Fibroblast of peridontal ligament (primary cell): ENCODE measurements at regions not wholly inside any gene's neighbourhood (a gene's known extent, or its start where the extent isn't known, plus 50 kb on each side); places are given as distances from the start of the nearest gene placed in this dataset.

Experiments used
- DNase-seq: peaks from one replicate; pipeline ENCODE4 v3.0.0-alpha.2; 2010; ENCODE audit errors: extremely low read depth

DNA sequence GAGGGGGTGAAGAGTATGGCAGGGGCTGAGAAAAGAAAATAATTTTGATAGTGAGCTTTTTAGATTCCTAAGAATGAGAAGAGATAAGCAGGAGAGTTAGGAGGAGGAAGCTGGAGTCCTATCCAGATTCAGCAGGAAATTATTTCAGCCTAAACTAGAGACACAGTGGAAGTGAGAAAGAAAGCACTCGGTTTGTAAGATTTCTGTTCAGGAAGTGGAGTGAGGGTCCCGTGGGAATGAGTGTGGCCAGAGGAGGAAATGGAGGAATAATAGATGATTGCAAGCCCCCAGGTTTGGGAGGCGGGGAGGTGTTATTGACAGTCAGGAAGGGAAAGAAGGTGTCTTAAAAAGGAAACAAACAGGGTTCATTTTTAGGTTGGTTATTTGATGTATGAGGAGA lies 84.8 kb upstream of the NRP1 start:
- no peak for DNase-seq

DNA sequence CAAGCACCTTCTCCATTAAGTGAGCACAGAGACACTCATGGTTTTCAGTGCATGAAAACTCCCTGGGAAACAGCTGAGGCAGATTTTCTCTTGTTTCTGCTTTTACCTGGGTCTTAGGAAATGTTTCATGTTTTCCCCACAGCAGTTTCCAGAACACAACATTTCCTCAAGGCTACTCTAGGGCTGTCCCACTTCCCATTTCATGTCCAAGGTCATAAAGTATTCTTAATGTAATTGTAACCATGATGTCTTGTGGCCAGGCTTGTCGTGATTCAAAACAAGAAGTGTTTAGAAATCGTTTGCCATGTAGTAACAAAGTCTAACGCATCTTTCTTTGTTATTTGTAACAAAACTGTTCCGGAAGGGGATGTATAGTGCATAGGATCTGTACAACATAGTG lies 83.8 kb upstream of the NRP1 start:
- no peak for DNase-seq

DNA sequence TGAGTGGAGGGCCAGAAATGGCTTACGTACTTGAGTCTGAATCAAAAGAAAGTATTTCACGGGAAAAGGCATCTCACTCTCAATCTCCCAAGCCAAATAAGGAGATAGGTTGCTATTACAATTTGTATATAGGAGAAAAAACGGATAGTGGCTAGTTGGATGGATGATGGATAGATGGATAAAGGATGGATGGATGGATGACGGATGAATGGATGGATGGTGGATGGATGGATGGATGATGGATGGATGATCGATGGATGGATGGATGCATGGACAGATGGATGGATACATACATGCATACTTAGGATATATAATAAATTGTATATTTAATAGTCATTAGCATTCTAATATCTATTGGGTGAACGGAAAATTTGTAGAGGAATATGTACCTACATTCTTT lies 82.2 kb upstream of the NRP1 start:
- no peak for DNase-seq

DNA sequence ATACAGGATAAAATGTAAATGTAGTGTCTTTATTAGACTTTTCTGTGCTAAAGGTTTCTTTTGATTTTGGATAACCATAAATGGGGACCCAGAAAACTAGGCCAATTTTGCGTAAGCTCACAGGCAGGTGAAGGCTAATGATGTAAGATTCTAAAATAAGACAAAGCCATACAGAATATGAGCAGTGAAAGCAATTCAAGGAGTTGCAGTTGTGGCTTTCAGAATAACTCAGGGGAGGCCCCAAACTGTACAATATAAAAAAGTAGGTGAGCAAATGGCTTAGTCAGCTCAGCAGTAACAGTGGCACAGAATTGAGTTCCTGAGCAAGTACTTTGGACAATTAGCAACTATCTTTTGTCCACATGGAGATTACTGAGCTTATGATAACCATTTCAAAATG lies 81.7 kb upstream of the NRP1 start:
- no peak for DNase-seq

DNA sequence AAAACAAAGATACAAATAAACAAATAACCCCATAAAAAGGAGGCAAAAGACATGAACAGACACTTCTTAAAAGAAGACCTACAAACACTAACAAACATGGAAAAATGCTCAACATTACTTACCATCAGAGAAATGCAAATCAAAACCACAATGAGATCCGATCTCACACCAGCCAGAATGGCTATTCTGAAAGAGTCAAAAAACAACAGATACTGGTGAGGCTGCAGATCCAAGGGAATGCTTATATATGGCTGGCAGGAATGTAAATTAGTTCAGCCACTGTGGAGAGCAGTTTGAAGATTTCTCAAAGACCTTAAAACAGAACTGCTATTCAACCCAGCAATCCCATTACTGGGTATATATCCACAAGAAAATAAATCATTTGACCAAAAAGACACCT lies 80.4 kb upstream of the NRP1 start:
- DNase-seq, result peak; percentile 61

DNA sequence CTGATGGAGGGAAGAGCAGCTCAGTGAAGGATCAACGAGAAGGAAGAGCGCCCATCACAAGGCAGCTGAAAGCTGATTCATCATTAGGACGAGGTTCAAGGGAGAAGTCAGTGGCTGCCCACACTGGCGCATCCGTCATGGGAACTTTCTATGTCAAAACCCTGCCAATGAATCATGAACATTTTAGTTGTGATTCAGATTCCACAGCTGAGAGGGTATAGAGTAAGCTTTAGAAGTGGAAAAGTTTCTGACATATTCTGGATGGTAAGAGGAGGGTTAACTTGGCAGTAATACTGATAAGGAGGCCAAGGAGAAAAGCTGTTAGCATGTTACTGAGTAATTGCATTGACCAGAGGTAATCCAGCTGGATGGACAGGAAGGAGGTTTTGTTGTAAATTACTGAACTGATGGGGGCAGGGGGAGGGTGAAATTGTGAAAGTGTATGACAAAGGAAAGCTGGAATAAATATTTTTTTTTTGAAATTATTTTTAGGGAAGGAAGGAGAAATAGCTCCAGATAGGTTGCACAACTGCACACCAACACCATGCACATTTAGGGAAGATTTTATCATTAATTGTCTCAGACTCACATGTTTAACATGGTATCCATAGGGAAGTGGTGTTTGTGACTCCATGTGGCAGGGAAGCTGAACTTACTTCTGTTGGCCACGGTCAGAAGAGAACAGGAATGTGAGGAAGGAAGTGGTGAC lies 78.3 kb upstream of the NRP1 start:
- DNase-seq, result peak; percentile 98

DNA sequence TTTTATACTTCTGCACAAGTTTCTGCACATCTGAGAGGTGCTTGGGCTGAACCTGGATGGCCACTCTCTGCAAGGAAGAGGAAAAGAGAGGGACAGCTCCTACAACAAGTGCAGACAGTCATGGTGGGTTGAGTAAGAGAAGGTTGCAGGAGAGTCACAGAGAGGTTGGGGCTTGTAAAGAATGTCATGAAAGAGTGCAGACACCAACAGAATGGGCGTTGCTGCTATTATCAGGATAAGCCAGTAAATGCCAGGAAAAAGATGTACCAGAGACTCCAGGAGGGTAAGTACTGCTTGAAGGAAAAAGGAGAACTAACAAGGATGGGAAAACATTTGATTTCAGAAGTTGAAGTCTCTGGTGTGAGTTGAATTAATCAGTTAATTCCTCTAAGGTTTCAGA lies 77.8 kb upstream of the NRP1 start:
- no peak for DNase-seq

DNA sequence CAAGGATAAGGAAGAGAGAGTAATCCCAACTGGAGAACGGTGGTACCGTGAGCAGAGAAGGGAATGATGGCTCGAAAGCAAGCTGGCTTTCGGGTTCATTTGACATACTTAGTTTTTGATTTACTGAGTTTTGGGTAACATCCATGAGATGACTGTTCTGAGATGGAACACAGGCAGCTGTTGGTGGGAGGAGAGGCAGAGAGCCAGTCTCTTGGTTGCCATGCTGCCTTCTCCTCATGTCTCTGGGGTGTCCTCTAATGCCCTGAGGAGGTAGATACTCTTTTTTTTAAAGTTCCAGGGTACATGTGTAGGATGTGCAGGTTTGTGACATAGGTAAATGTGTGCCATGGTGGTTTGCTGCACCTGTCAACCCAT lies 76.4 kb upstream of the NRP1 start:
- no peak for DNase-seq

DNA sequence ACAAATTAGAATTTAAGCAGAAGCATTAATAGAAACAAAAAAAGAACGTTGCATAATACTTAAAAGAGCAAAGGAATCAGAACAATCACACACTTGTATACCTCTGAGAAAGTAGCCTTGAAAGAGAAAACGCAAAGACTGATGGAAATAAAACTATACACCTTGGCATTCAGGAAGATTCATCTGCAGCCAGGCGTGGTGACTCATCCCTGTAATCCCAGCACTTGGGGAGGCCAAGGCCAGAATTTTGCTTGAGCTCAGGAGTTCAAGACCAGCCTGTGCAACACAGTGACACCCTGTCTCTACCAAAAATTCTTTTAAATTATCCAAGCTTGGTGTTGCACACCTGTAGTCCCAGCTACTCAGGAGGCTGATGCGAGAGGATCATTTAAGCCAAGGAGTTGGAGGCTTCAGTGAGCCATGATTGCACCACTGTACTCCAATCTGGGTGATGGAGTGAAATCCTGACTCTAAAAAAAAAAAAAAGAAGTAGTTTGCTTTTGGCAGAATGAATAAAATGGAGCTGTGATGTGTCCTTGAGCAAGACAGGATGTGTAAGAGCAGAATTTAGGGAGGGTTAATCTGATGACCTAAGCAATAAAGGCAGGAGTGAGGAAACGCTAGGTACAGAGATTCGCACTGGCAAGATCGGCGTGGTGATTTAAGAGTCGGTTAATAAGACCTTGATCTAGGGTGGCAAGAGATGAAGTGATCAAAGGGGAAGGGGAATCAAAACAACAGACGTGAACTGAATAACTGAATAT lies 75.8 kb upstream of the NRP1 start:
- no peak for DNase-seq

DNA sequence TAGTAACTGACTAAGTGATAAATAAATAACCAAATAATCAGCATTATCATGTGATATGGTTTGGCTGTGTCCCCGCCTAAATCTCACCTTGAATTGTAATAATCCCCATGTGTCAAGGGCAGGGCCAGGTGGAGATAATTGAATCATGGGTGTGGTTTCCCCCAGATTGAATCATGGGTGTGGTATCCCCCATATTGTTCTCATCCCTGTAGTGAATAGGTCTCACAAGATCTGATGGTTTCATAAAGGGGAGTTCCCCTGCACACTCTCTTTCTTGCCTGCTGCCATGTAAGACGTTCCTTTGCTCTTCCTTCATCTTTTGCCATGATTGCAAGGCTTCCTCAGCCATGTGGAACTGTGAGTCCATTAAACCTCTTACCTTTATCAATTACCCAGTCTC lies 72.1 kb upstream of the NRP1 start:
- no peak for DNase-seq

DNA sequence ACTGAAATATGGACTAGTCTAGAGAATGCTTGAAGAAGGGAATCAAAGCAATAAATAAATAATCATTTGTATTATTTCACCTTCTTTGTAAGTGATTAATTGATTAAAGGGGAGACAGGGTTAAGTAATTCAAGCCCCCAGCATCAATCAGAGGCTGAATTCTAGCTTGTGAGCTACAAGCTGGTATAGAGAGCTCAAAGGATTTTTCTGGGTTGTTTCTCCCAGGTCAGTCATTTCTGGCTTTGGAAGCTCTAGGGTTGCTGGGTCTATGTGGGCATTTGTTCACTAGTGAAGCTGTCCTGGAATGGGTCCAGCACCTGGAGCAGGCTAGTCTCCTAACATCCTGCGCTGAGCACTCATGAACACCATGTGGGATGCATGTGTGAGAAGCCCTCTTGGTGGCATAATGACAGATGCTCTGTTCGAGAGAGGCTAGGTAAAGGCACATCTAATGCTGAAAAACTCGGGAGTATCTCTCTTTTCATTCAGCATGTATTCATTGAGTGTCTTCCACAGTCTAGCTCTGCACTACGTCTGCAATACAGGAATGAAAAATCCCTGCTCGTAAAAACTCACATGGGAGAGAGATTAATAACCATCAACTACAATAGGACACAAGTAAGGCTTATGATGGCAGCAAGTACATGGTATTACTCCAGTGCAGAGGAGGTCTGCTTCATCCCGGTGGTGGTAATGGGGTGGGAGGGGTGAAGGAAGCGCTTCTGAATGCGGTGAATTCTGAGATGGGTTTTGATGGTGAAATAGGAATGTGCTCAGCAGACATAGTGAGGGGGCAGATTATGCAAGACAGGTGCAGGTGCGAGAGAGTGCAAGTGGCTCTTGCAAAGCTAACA lies 68.0 kb upstream of the NRP1 start:
- DNase-seq, result no peak

DNA sequence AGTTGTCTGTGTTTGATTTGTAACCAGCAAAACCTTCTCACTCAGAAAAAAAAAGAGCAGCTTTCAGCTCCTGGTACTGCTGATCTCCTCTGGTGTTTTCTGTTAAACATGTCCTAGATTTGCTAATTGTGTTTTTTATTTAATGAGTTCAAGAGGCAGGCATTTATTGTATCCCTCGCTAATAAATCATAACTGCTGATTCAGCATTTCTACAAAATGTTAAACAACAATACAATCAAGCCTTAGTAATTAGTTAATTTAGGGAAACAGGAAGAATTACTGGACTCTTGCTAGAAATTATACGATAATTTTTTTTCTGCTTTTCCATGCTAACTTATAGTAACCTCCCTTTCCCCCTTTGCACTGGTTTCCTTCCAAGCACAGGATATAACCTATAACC lies 66.8 kb upstream of the NRP1 start:
- no peak for DNase-seq

DNA sequence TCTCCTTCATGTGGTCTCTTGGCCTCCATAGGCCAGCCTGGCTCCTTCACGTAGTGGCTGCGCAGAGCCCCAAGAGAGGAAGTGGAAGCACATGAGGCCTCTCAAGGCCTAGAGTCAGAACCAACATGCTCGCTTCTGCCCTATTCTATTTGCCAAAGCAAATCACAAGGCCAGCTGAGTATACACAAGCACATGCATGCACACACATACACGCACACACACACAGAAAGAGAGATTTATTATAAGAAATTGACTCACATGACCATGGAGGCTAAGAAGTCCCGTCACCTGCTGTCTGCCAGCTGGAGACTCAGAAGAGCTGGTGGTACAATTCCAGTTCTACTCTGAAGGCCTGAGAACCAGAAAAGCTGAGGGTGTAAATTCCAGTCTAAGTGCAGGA lies 64.3 kb upstream of the NRP1 start:
- no peak for DNase-seq

DNA sequence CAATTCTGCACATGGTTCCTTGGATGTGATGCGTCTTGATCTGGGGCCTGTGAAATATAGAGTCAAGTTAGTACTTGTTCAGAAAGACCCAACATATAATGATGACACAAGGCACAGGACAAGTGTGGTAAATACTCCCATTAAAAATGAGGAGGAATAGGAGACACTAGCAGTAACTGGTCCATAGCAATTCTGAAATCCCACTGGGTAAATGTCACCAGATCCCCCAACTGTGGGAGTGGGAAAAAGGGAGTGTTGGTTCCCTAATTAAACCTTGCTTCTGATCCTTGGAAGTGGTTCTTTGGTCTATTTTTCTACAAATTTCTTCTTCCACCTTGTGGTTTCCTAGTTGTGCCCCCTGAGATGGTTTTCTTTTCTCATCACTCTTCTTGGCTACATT lies 62.5 kb upstream of the NRP1 start:
- no peak for DNase-seq

DNA sequence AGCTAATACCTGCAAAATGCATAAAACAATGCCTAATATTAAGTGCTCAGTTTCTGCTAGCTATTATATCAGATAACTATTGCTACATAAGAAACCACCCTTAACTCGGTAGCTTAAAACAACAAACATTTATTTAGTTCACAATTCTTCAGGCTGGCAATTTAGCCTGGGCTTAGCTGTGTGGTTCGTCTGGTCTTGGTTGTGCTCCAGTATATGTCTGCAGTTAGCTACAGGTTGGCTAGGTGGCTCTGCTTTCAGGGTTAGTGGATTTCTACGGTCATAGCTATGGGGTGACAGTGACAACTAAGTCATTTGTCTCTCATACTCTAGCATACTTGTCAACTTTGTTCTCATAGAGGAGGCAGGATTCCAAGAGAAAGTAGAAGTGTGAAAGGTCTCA lies 61.8 kb upstream of the NRP1 start:
- no peak for DNase-seq

DNA sequence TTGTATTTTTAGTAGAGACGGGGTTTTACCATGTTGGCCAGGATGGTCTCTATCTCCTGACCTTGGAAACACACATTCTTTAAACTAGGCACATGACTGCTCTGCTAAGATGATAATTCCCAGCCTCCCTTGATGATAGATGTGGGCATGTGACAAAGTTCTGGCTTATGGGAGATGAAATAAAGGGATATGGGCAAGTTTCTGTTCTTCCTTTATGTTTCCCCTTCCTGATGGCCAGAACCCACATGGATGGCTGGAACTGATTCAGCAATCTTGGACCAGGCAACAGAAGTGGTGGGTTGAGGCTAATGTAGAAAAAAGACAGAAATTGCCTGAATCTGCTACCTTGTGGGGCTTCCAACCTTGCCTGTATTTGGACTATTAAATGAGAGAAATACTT lies 60.7 kb upstream of the NRP1 start:
- no peak for DNase-seq

DNA sequence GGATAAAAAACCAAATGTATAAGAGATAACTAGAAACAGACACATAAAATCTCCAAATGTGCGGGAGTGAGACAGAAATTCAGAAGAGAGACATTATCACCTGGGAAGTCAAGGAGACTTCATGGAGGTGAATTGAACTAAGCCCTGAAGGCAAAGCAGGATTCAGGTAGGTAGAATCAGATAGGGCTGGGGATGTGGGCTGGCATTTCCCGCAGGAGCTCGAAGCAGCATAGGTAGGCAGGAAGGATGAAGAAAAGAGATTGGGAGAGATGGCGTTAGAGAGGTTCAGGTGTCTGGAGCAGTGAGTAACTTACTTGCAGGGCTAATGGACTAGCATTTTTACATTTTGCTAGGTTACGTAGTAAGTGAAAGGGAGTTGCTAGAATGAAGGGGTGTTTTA lies 58.2 kb upstream of the NRP1 start:
- DNase-seq, result no peak

DNA sequence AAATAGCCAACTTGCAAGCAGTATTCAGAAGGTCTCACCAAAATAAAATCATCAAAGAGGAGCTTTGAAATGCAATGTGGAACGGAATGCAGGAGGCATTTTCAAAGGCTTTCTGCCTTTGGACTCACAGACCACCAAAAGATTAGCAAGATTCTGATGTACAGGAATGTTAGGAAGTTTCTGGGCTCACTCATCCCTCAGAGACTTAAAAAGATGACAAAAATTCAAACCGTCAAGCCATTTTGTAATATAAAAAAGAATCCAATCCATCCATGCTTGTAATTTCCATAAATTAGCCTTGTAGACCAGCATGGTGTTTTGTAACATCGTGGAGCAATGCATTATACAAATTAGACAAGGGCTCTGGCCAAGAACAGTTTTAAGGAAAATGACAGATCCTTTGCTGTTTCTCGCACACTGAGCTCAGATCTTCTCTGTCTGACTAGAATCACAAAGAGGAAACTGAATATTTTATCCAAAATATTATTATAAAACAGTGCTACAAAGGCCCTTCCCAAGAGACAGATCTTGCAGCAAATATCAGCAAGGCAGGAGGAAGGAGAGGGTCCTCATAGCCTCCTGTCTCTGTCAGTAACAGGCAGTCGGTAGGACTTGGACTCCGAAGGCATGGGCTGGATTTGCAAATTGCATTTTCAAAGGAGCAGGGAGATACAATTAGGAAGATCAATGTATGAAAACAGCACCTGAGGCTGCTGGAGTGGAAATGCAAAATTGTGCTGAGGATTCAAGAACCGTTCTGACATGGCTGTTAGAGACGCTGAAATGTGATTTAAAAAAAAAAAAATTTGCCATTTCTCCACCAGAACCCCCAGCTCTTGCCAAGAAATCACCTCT lies 57.4 kb upstream of the NRP1 start:
- DNase-seq, result peak; percentile 36

DNA sequence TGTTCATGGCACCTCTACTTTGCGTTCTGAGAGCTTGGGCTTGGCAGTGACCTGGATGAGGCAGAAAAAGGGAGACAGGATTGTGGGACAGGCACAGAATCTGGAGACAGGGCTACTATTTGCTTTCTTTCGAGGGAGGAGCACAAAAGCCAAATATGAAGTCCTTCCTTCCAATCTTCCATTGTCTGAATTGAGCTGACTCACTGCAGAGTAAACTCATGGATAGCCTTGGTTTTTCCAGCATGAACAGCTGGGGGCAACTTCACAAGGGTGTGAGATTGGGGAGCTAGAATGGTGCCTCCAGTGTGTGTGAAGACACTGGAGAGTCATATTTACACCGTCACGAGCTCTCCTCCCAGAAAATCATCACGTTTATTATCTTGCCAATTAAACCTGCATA lies 55.6 kb upstream of the NRP1 start:
- no peak for DNase-seq

DNA sequence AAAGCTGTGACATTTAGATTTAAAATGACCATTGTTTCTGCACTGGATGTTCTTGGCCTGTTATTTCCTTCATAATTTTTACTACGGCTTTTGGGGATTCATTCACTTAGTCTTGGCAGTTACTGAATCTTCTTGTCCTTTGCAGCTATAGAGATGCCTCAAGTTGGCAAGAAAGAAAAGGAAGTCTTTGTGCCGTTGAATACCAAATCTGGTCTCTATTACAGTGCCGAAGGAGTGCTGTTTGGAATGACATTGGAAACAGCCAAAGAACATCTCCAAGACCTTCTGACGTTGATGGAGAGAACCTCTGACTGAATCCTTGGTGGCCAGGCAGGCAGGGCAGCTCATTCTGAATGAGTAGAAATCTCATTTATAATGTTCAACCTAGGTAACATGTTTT lies 54.3 kb upstream of the NRP1 start:
- no peak for DNase-seq

DNA sequence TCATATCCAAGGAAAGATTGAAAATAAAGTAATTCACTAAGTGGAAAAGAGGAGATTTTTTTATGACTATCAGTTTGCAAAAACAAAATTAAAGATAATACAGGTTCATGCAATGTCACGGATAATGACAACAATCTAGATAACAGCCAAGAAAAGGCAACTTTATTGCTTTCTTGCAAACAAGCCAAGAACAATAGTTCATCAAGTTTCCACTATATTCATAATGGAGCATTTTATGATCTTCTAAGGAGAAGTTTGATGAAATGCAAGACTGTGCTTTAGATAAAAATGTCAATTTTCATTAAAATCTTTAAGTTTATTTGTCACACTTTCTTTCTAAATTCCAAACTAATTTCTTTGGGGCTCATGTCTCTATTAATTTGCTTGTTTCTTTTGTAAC lies 53.9 kb upstream of the NRP1 start:
- DNase-seq, result no peak

DNA sequence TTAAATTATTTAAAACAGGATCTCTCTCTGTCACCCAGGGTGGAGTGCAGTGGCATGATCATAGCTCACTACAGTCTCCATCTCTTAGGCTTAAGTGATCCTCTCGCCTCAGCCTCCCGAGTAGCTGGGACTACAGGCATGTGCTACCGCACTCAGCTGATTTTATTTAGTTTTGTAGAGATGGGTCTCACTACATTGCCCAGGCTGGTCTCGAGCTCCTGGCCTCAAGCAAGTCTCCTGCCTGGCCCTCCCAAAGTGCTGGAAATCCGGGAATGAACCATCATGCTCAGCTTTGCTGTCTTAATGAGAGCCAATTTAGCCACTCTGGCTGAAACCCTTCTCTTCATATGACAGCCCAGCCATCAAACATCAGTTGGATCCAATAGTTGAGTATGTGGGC lies 53.3 kb upstream of the NRP1 start:
- no peak for DNase-seq
